H54 (cell line): ENCODE measurements at regions not wholly inside any gene's neighbourhood (a gene's known extent, or its start where the extent isn't known, plus 50 kb on each side); places are given as distances from the start of the nearest gene placed in this dataset.
A peak's percentile ranks its signal among the peaks of the same experiment; 100 is the strongest.

Source experiments
- DNase-seq: peaks from one replicate; pipeline ENCODE4 v3.0.0; 2011; ENCODE audit warnings: low spot score, mixed read lengths; ENCODE audit not compliant: insufficient read length
- FAIRE-seq: peaks from 3 replicates; lab custom pipeline; 2011; peaks lifted over from hg19 to GRCh38; lab: Jason Lieb, UNC
- POLR2A ChIP-seq: IDR thresholded peaks from 2 replicates; pipeline ENCODE4 v1.6.1; 2011; ENCODE audit warnings: low read depth, mild to moderate bottlenecking, low read length

- TF ChIP-seq POLR2A = no peak
These were observed 117.9 kb upstream of the MED13L start for GRCh38 chr12:116395396-116395795.

GRCh38 chr12:116397148-116397547 is 119.7 kb upstream of the MED13L start:
- no peak for DNase-seq
- no peak for TF ChIP-seq POLR2A
- peak; percentile 60 for FAIRE-seq

More at GRCh38 chr12:116395396-116395795, 117.9 kb upstream of the MED13L start:
- FAIRE-seq (no peak), DNase-seq (no peak)

- DNase-seq (no peak), FAIRE-seq (no peak)
- no peak for TF ChIP-seq POLR2A
These were observed 120.7 kb upstream of the MED13L start for GRCh38 chr12:116398193-116398592.

- FAIRE-seq = no peak
- TF ChIP-seq POLR2A = no peak
These were observed 121.6 kb upstream of the MED13L start for GRCh38 chr12:116399055-116399454.

GRCh38 chr12:116400636-116401372 is 123.3 kb upstream of the MED13L start:
- FAIRE-seq (no peak), DNase-seq (no peak)
- no peak for TF ChIP-seq POLR2A

More at GRCh38 chr12:116399055-116399454, 121.6 kb upstream of the MED13L start:
- DNase-seq = no peak

GRCh38 chr12:116401565-116401964 is 124.1 kb upstream of the MED13L start:
- no peak for TF ChIP-seq POLR2A
- DNase-seq (no peak), FAIRE-seq (no peak)

- DNase-seq (no peak), FAIRE-seq (no peak)
- TF ChIP-seq POLR2A = no peak
These were observed 124.9 kb upstream of the MED13L start for GRCh38 chr12:116402163-116402939.

GRCh38 chr12:116403546-116403945 is 126.1 kb upstream of the MED13L start:
- DNase-seq = no peak
- no peak for TF ChIP-seq POLR2A
- FAIRE-seq = no peak

- no peak for FAIRE-seq
- no peak for TF ChIP-seq POLR2A
- DNase-seq = no peak
These were observed 126.8 kb upstream of the MED13L start for GRCh38 chr12:116404247-116404646.

GRCh38 chr12:116404913-116405611 is 127.6 kb upstream of the MED13L start:
- TF ChIP-seq POLR2A = no peak
- DNase-seq = no peak

GRCh38 chr12:116406529-116406928 is 129.0 kb upstream of the MED13L start:
- DNase-seq = peak; percentile 73
- no peak for FAIRE-seq
- no peak for TF ChIP-seq POLR2A

More at GRCh38 chr12:116404913-116405611, 127.6 kb upstream of the MED13L start:
- FAIRE-seq = no peak

GRCh38 chr12:116408489-116409250 is 131.2 kb upstream of the MED13L start:
- FAIRE-seq = no peak
- no peak for DNase-seq

GRCh38 chr12:116411977-116412376 is 134.5 kb upstream of the MED13L start:
- FAIRE-seq = no peak
- DNase-seq = no peak
- TF ChIP-seq POLR2A = no peak

More at GRCh38 chr12:116408489-116409250, 131.2 kb upstream of the MED13L start:
- TF ChIP-seq POLR2A = no peak
